Stimulated activated CD4-positive, alpha-beta T cell treated with anti-CD3 and anti-CD28 coated beads, Interleukin-1b, Interleukin-23, amount 100 ng/mL, for 1 hour (primary cell): ENCODE measurements at regions not wholly inside any gene's neighbourhood (a gene's known extent, or its start where the extent isn't known, plus 50 kb on each side); places are given as distances from the start of the nearest gene placed in this dataset.
"Not testable (repeated sequence)": the region's sequence is repeated elsewhere in the genome, so short reads cannot be mapped to it uniquely, and the experiment has no call there.

Experiments
- DNase-seq, 2 donors: peaks; one replicate each; pipeline ENCODE4 v3.0.0-alpha.2; 2020; ENCODE audit warnings: low read depth in 2 of 2

GRCh38 chrX:45681891-45682290 is 481.2 kb upstream of the DIPK2B start:
- DNase-seq, result no peak

GRCh38 chrX:45669715-45670340 is 469.2 kb upstream of the DIPK2B start:
- DNase-seq, result no peak

GRCh38 chrX:45668686-45669443 is 468.2 kb upstream of the DIPK2B start:
- no peak for DNase-seq

GRCh38 chrX:45667666-45668065 is 467.0 kb upstream of the DIPK2B start:
- no peak for DNase-seq

GRCh38 chrX:45664727-45665290 is 464.1 kb upstream of the DIPK2B start:
- DNase-seq, result no peak

- DNase-seq, result no peak
These were observed 459.8 kb upstream of the DIPK2B start for GRCh38 chrX:45660477-45660876.

- no peak for DNase-seq
These were observed 432.7 kb upstream of the DIPK2B start for GRCh38 chrX:45633419-45633818.

GRCh38 chrX:45632506-45632905 is 431.8 kb upstream of the DIPK2B start:
- no peak for DNase-seq

GRCh38 chrX:45630078-45630477 is 429.4 kb upstream of the DIPK2B start:
- DNase-seq, result no peak

- DNase-seq, result no peak
These were observed 427.4 kb upstream of the DIPK2B start for GRCh38 chrX:45628041-45628440.

GRCh38 chrX:45623266-45623665 is 422.6 kb upstream of the DIPK2B start:
- DNase-seq, result no peak

GRCh38 chrX:45622538-45622937 is 421.9 kb upstream of the DIPK2B start:
- no peak for DNase-seq

GRCh38 chrX:45622042-45622423 is 421.4 kb upstream of the DIPK2B start:
- no peak for DNase-seq

GRCh38 chrX:45621376-45622041 is 420.8 kb upstream of the DIPK2B start:
- DNase-seq, result no peak

GRCh38 chrX:45619290-45619689 is 418.6 kb upstream of the DIPK2B start:
- no peak for DNase-seq

- not testable (repeated sequence) for DNase-seq
These were observed 414.9 kb upstream of the DIPK2B start for GRCh38 chrX:45615591-45615990.

GRCh38 chrX:45614853-45615252 is 414.2 kb upstream of the DIPK2B start:
- DNase-seq, result no peak

- no peak for DNase-seq
These were observed 401.5 kb upstream of the DIPK2B start for GRCh38 chrX:45602151-45602550.

- no peak for DNase-seq
These were observed 400.4 kb upstream of the DIPK2B start for GRCh38 chrX:45601052-45601451.

- no peak for DNase-seq
These were observed 398.2 kb upstream of the DIPK2B start for GRCh38 chrX:45598861-45599260.

- DNase-seq, result no peak
These were observed 395.6 kb upstream of the DIPK2B start for GRCh38 chrX:45596188-45596808.

GRCh38 chrX:45592101-45592500 is 391.4 kb upstream of the DIPK2B start:
- no peak for DNase-seq
